Activated T-cell treated with anti-CD3 and anti-CD28 coated beads for 1 hour (primary cell): ENCODE measurements at regions not wholly inside any gene's neighbourhood (a gene's known extent, or its start where the extent isn't known, plus 50 kb on each side); places are given as distances from the start of the nearest gene placed in this dataset.

Experiments
- DNase-seq: peaks from one replicate; pipeline ENCODE4 v3.0.0-alpha.2; 2020; ENCODE audit warnings: low read depth

DNA sequence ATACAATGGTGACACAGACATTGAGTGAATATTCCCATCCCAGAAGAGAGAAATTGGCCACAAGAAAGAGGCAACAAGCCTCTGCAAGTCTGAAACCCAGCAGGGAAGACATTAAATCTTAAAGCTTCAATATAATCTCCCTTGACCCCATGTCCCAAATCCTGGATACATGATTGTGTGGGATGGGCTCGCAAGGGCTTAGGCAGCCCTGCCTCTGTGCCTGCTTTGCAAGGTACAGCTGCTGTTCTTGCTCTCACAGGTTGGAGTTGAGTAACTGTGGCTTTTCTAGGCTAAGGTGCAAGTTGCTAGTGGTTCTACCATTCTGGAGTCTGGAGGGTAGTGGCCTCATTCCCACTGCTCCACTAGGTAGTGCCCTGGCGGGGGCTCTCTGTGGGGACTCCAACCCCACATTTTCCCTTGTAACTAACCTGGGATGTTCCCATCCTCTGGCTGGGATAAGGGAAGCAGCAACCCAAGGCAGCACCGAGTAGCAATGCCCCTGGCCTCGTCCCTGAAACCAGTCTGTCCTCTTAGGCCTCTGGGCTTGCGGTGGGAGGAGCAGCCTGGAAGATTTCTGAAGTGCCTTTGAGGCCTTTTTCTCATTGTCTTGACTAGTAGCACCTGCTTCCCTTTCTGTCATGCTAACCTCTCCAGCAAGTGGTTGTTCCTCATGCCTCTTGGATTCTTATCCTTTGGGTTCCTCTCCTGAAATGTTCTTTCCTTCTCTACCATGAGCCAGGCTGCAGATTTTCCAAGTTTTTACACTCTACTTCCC lies 90.0 kb downstream of the FAM174B start:
- DNase-seq, result no peak

DNA sequence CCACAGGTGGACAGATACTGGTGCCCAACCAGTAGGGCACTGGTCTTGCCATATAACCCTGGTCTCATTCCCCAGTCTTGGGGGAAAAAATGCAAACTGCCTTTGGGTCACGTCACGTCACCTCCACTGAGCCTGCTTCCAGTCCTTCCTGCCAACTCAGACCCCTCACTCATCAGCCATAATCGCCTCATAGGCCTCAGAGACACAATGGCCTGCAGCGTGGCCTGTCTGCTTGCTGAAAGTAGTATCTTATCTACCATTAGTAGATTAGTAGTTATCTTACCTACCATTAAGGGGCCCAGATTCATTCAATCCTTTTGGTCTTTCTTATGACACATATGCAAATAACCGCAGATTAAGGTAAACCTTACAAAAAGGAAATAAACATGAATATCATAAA lies 93.8 kb downstream of the FAM174B start:
- DNase-seq, result no peak

- DNase-seq, result no peak
Measured at GRCh38 chr15:92553317-92553716, 102.3 kb downstream of the FAM174B start.

- no peak for DNase-seq
Measured at GRCh38 chr15:92545996-92546395, 109.6 kb downstream of the FAM174B start.

DNA sequence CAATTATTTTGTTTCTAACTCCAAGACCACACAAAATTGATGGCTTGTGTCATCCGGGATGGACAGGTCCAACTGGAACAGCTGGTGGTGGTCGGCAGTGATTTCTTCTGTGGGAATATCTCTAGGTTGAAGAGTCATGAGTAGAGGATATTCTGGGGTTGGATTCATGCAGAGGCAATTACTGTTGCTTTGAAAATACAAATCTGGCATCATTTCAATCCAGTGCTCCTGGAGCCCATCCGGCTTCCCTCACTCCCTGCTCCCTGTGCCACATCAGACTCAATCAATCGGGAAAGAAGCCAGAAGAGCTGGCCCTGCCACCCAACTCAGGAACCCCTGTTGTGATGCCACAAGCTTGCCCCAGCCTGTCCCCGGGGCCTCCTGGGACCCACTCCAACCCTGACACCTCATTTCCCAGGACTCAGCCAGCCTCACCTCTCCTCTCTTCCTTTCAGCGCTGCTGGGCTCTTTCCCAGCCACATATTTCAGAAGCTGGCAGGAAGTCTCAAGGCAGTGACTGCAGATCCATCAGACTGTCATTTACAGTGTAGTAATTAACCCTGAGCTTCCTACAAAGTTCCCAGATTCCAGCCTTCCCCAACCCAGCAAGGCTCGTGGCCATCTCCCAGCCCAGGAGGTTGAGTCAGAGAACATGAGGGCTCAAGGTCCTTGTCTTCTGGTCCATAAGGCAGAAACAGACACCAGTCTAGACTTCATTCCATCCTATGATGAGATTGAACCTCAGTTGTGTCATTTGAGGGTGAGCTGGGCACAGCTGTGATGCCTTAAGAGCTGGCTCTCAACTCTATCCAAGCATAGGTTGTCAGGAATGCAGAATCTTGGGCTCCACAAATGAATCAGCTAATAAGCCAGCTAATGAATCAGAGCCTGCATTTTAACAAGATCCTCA lies 114.0 kb downstream of the FAM174B start:
- no peak for DNase-seq

DNA sequence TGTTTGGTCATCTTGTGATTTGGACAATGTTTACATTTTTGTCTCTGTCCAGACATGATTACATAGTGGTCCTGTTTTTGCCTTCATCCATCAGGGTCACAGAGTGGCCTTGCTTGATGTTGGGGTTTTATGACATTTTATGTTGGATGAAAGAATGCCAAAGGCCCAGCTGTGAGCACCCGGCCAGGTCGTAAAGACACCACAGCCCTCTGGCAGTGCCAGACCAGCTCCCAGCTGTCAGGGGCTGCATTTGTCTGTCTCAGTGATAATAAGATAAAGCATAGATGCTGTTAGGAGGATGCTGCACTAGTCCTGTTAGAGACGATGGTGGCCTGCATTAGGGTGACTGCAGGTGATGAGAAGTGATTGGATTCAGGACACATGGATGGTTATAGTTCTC lies 117.5 kb downstream of the FAM174B start:
- DNase-seq, result no peak

- no peak for DNase-seq
Measured at GRCh38 chr15:92533298-92533697, 122.3 kb downstream of the FAM174B start.

GRCh38 chr15:92531406-92531805 lies 124.2 kb downstream of the FAM174B start:
- DNase-seq, result no peak

GRCh38 chr15:92528736-92529135 lies 126.8 kb downstream of the FAM174B start:
- no peak for DNase-seq

- no peak for DNase-seq
Measured at GRCh38 chr15:92527197-92527596, 128.4 kb downstream of the FAM174B start.

DNA sequence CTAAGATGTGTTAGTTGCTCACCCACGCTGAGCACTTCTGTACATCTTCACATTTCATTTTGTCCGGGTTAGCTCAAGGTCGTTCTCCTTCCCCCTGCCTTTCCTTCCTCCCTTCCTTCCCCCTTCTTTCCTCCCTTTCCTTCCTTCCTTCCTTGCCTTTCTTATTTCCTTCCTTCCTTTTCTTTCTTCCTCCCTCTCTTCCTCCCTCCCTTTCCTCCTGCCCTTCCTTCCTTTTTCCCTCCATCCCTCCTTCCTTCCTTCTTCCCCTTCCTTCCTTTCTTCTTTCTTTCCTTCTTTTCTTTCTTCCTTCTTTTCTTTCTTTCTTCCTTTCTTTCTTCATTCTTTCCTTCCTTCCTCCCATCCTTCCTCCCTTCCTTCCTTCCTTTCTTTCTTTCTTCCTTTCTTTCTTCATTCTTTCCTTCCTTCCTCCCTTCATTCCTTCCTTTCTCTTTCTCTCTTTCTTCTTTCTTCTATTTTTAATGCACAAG lies 129.8 kb downstream of the FAM174B start:
- DNase-seq, result no peak

GRCh38 chr15:92524874-92525565 lies 130.6 kb downstream of the FAM174B start:
- no peak for DNase-seq

GRCh38 chr15:92524161-92524560 lies 130.5 kb downstream of the ST8SIA2 start:
- no peak for DNase-seq

- no peak for DNase-seq
Measured at GRCh38 chr15:92523176-92523575, 129.5 kb downstream of the ST8SIA2 start.

DNA sequence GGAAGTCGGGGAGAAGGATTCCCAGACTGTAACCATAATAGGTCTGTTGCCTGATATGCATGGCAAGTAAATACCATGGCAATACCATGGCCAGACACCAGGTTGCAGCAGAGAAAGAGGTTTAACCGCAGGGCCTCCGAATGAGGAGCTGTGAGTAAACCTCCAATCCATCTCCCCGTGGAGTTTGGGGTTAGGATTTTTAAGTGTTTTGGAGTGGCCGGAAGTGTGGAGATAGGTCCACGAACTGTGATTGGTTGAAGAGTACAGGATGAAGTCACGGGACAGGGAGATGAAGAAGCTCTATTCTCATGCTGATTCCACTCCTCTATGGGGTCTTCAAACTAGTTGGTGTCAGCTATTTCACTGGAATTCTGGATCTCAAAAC lies 127.9 kb downstream of the ST8SIA2 start:
- DNase-seq, result peak; percentile 27

DNA sequence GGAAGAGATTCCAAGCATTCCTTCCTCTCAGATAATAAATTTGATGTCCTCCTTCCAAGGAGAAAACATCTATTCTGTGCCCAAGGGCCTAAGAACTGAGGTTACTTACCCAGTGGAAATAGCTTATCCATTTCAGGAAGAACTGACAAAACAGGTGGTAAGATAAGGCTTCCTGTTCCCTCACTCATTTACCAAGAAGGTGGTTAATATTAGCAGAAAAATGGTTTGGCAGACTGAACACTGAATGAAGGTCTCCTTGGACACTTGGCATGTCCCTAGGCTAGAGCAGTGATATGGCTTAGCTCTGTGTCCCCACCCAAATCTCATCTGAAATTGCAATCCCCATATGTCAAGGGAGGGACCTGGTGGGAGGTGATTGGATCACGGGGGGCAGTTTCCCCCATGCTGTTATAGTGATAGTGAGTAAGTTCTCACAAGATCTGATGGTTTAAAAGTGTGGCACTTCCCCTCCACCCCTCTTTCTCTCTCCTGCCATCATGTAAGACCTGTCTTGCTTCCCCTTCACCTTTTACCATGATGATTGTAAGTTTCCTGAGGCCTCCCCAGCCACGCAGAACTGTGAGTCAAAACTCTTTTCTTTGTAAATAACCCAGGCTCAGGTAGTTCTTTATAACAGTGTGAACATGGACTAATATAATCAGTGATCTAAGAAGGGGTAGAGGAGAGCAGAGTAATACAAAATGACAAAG lies 127.4 kb downstream of the ST8SIA2 start:
- DNase-seq, result no peak

- no peak for DNase-seq
Measured at GRCh38 chr15:92519709-92520108, 126.0 kb downstream of the ST8SIA2 start.
